Neutrophil (primary cell): ENCODE measurements at regions not wholly inside any gene's neighbourhood (a gene's known extent, or its start where the extent isn't known, plus 50 kb on each side); places are given as distances from the start of the nearest gene placed in this dataset.

Experiments used
- H3K27ac ChIP-seq: fragments of 200-600 bp; sonication (generic); 2 replicates; pipeline ENCODE4 v1.5.1; 2016; ENCODE audit warnings: mild to moderate bottlenecking, moderate library complexity
- H3K27me3 ChIP-seq: fragments of 200-600 bp; sonication (generic); 2 replicates; pipeline ENCODE4 v1.6.0; 2016; ENCODE audit warnings: mild to moderate bottlenecking
- H3K36me3 ChIP-seq: fragments of 200-600 bp; sonication (generic); 2 replicates; pipeline ENCODE4 v1.5.1; 2017
- H3K4me1 ChIP-seq, 2 experiments: fragments of 200-600 bp in 1 of 2; sonication (generic) in 1 of 2; 1 replicate in 1 of 2; 2 replicates in 1 of 2; pipeline versions ENCODE4 v1.5.1 to v1.6.1; 2013 to 2016; ENCODE audit warnings: low read depth in 1 of 2, low read length in 1 of 2, mild to moderate bottlenecking in 1 of 2, moderate library complexity in 1 of 2; ENCODE audit not compliant: control insufficient read depth in 1 of 2, insufficient read depth in 1 of 2
- H3K4me3 ChIP-seq, 2 experiments: fragments of 200-600 bp in 1 of 2; sonication (generic) in 1 of 2; 1 replicate in 1 of 2; 2 replicates in 1 of 2; pipeline ENCODE4 v1.5.1; 2013 to 2016; ENCODE audit warnings: low read depth in 1 of 2, low read length in 1 of 2, mild to moderate bottlenecking in 1 of 2, moderate library complexity in 1 of 2
- H3K9me3 ChIP-seq: fragments of 200-600 bp; sonication (generic); 2 replicates; pipeline ENCODE4 v1.5.1; 2016
- CTCF ChIP-seq: fragments of 200-600 bp; sonication (generic); IDR thresholded peaks from 2 replicates; pipeline ENCODE4 v1.5.1; 2016; ENCODE audit warnings: antibody characterized with exemption

DNA sequence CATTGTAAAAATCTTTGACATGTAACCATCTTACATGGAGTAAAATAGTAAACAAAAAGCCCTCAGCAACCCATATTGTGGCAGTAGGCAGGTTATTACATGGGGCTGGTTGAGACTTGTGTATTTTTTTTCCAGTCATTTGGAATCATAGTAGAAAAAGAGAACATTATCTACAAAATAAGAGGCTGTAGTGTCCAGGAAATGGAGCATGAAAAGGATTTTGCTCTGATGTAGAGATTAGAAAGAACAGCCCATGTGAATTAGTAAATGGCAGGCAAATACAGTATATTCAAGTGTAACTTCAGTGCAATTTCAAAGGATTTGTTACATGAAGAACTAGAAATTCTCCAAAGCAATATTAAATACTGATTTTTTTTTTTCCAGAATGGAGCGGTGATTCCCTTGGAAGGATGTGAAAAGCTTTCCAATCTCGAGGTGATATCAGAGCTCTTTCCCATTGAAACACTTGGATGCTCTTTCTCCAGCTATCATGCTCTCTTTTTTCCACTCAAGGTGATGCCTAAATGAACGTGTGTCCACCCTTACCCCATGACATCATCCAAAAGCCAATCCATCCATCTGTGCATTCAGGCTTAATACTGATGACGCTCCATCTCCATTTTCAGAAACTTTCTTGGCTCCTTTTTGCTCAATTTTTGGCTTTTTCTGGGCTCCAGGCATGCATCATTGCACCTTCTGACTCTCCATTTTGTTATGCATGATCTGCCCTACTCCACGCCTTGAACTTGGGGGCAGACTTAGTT is 1034.7 kb downstream of the TYW1 start:
- Histone ChIP-seq H3K36me3 (no peaks in the 10 kb centered on the region), H3K4me1 (no peaks in the 10 kb centered on the region), H3K27ac (no peak overlapping the region), H3K27me3 (no peaks in the 10 kb centered on the region), H3K4me3 (no peak overlapping the region), H3K9me3 (no peaks in the 10 kb centered on the region)
- TF ChIP-seq CTCF: no peak

GRCh38 chr7:68038621-68039314 is 1042.1 kb downstream of the TYW1 start:
- H3K9me3 ChIP-seq: no peaks in the 10 kb centered on the region
- no peak overlapping the region for H3K4me3 ChIP-seq
- TF ChIP-seq CTCF: no peak
- H3K27me3 ChIP-seq: no peaks in the 10 kb centered on the region
- H3K27ac ChIP-seq: no peak overlapping the region
- no peaks in the 10 kb centered on the region for H3K36me3 ChIP-seq
- H3K4me1 ChIP-seq: no peaks in the 10 kb centered on the region

DNA sequence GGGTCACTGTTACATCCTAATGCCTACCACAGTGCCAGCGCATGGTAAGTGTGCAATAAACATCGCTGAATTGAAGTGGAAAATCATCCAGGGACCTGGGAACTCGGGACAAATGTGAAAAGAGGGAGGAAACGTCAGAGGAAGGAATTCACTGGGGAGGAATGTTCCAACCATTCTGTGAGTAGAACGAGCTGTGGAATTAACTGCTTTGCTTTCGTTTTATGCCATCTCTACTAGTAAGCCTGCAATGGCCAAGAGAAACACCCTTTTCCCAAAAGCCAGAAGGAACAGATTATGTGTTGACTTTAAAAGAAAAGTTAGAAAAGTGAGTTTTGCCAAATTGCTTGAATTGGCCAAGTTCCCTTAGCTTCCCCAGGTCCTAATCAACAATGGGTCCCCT is 1044.9 kb downstream of the TYW1 start:
- Histone ChIP-seq H3K4me1 (no peaks in the 10 kb centered on the region), H3K27ac (no peak overlapping the region), H3K27me3 (no peaks in the 10 kb centered on the region), H3K36me3 (no peaks in the 10 kb centered on the region), H3K9me3 (no peaks in the 10 kb centered on the region), H3K4me3 (no peak overlapping the region)
- no peak for TF ChIP-seq CTCF

DNA sequence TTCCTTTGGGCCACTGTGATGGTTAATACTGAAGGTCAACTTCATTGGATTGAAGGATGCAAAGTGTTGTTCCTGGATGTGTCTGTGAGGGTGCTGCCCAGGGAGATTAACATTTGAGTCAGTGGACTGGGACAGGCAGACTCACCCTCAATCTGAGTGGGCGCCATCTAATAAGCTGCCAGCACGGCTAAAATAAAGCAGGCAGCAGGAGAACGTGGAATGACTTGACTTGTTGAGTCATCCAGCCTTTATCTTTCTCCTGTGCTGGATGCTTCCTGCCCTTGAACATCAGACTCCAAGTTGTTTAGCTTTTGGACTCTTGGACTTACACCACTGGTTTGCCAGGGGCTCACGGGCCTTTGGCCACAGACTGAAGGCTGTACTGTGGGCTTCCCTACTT is 1046.9 kb downstream of the TYW1 start:
- H3K27ac ChIP-seq: no peak overlapping the region
- no peaks in the 10 kb centered on the region for H3K9me3 ChIP-seq
- H3K4me3 ChIP-seq: no peak overlapping the region
- no peaks in the 10 kb centered on the region for H3K4me1 ChIP-seq
- no peaks in the 10 kb centered on the region for H3K27me3 ChIP-seq
- H3K36me3 ChIP-seq: no peaks in the 10 kb centered on the region
- no peak for TF ChIP-seq CTCF

DNA sequence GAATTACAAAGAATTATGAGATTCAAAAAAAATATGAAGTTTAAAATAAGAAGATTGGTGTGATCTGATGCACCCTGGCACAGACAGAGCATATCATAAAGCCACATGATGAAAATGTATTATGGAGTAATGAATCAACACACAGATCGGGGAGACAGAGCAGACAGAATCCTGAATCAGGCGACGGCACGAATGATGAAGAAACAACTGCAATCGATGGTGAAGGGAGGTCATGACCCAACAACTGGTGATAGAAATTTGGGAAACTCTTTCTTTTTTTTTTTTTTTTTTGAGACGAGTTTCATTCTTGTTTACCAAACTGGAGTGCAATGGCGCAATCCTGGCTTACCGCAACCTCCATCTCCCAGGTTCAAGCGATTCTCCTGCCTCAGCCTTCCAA is 1054.0 kb downstream of the TYW1 start:
- no peak for TF ChIP-seq CTCF
- Histone ChIP-seq H3K27me3 (no peaks in the 10 kb centered on the region), H3K27ac (no peak overlapping the region), H3K36me3 (no peaks in the 10 kb centered on the region), H3K9me3 (no peaks in the 10 kb centered on the region), H3K4me3 (no peak overlapping the region), H3K4me1 (no peaks in the 10 kb centered on the region)
